PC-3 (cell line): ENCODE measurements at regions not wholly inside any gene's neighbourhood (a gene's known extent, or its start where the extent isn't known, plus 50 kb on each side); places are given as distances from the start of the nearest gene placed in this dataset.

Source experiments
- ATAC-seq: fragments of 200-7000 bp; cut with Tn5 transposase; 2 replicates; pipeline ENCODE4 v1.9.1; 2020; ENCODE audit warnings: mild to moderate bottlenecking, moderate library complexity
- BruUV-seq: library from RNA; stranded (reverse); fragments of 400-500 nt; replicated peaks from 2 replicates; lab custom pipeline; 2021; lab: Mats Ljungman, UMichigan
- CTCF ChIA-PET: fragments of 300-600 bp; sonication (Branson Sonifier 250); formaldehyde crosslinking; loops from one replicate; lab custom pipeline; 2022; ENCODE audit warnings: antibody characterized with exemption; lab: Charles Lee
- POLR2A ChIA-PET: fragments of 300-600 bp; sonication (Branson Sonifier 250); formaldehyde crosslinking; loops from one replicate; lab custom pipeline; 2022; ENCODE audit warnings: antibody characterized with exemption; ENCODE audit not compliant: unreplicated experiment; lab: Charles Lee
- DNase-seq: peaks from one replicate; pipeline ENCODE4 v3.0.0-alpha.2; 2015
- H2AFZ ChIP-seq: fragments of 300-600 bp; sonication (generic); 2 replicates; pipeline ENCODE4 v1.6.0; 2016; ENCODE audit warnings: antibody characterized with exemption, low read length
- H3F3A ChIP-seq: fragments of 300-600 bp; sonication (generic); one replicate; pipeline ENCODE4 v1.6.0; 2017; ENCODE audit warnings: antibody characterized with exemption, low read length, control low read depth, mild to moderate bottlenecking; ENCODE audit not compliant: unreplicated experiment
- H3K27ac ChIP-seq: fragments of 300-600 bp; sonication (generic); 2 replicates; pipeline ENCODE4 v1.5.1; 2016; ENCODE audit warnings: mild to moderate bottlenecking, low read length
- H3K27me3 ChIP-seq: fragments of 300-600 bp; sonication (generic); 2 replicates; pipeline ENCODE4 v1.6.1; 2016; ENCODE audit warnings: low read length, mixed read lengths
- H3K36me3 ChIP-seq: fragments of 300-600 bp; sonication (generic); 2 replicates; pipeline ENCODE4 v1.6.1; 2016; ENCODE audit warnings: low read depth, mixed run types, low read length, mixed read lengths
- H3K4me1 ChIP-seq: fragments of 300-600 bp; sonication (generic); 2 replicates; pipeline ENCODE4 v1.5.1; 2016; ENCODE audit warnings: low read length; ENCODE audit not compliant: insufficient read depth
- H3K4me2 ChIP-seq: fragments of 300-600 bp; sonication (generic); 2 replicates; pipeline ENCODE4 v1.6.0; 2016; ENCODE audit warnings: low read length
- H3K4me3 ChIP-seq: fragments of 300-600 bp; sonication (generic); 2 replicates; pipeline ENCODE4 v1.5.1; 2016; ENCODE audit warnings: mild to moderate bottlenecking, low read length, mixed read lengths
- H3K79me2 ChIP-seq: fragments of 300-600 bp; sonication (generic); 2 replicates; pipeline ENCODE4 v1.6.1; 2017; ENCODE audit warnings: low read length, mixed read lengths
- H3K9ac ChIP-seq: fragments of 300-600 bp; sonication (generic); 2 replicates; pipeline ENCODE4 v1.6.0; 2016; ENCODE audit warnings: mild to moderate bottlenecking, low read length
- H3K9me2 ChIP-seq: fragments of 300-600 bp; sonication (generic); replicated peaks from 2 replicates; pipeline ENCODE4 v1.6.1; 2016; ENCODE audit warnings: mixed run types, low read length, mixed read lengths
- H3K9me3 ChIP-seq: fragments of 300-600 bp; sonication (generic); 2 replicates; pipeline ENCODE4 v1.6.1; 2016; ENCODE audit warnings: low read length, mixed read lengths
- H4K20me1 ChIP-seq: fragments of 300-600 bp; sonication (generic); 2 replicates; pipeline ENCODE4 v1.6.1; 2016; ENCODE audit warnings: low read length, mixed read lengths
- CTCF ChIP-seq: fragments of 300-600 bp; sonication (generic); conservative IDR thresholded peaks from 2 replicates; pipeline ENCODE4 v1.5.1; 2017; ENCODE audit warnings: antibody characterized with exemption, low read depth, mild to moderate bottlenecking, low read length
- EZH2 ChIP-seq: fragments of 300-600 bp; sonication (generic); IDR thresholded peaks from one replicate; pipeline ENCODE4 v1.6.1; 2017; ENCODE audit warnings: antibody characterized with exemption, mild to moderate bottlenecking, low read length; ENCODE audit not compliant: unreplicated experiment
- EZH2phosphoT487 ChIP-seq: fragments of 300-600 bp; sonication (generic); IDR thresholded peaks from 2 replicates; pipeline ENCODE4 v1.6.1; 2018; ENCODE audit warnings: mild to moderate bottlenecking, antibody characterized with exemption, low read length, borderline replicate concordance
- intact Hi-C: fragments of 100-400 bp; cut with micrococcal nuclease; formaldehyde crosslinking; loops from 2 replicates; pipeline ENCODE4 v1.9.0; 2023

DNA sequence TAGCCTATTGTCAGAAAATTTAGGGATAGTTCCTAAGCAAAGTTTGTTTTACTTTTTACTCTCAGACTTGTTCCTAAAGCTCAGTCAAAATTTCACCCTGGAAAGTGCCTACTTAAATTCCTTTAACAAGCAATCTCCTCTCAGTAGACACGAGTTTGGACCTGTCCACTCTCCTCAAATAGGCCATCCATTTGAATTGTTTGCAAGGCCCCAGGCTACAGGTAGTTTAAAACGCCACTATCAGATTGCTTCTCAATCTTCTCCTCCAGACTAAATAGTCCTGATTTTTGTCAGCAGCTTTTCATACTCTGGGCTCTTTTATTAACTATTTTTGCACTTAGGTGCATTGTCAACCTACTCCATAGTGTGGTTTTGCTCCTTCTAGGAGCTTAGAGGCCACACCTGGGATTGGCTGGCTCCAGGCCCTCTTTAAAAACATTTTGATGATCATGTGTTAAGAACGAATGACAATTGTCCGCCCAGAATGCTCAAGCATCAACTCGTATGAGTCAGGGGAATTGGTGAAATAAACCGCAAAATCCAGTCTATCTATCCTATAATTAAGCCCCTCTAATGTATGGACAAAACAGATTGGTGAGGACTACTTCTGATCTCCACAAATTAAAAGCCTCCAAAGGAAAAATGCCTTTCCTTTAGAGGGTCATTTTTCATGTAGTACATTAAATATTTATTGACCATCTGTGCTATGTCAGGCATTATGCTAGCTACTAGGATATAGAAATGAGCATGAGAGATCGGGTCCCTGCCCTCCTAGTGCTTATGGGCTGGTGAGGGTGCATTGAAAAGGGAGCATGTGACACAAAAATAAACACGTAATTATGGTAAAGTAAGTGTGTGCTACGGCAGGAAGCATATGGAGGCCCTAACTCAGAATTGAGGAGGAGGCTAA, 333.8 kb upstream of the TNP1 start:
- Histone ChIP-seq H3K9me3 (no peaks in the 10 kb centered on the region), H3K9me2 (no peaks in the 10 kb centered on the region), H3K36me3 (no peaks in the 10 kb centered on the region), H2AFZ (no peak overlapping the region), H3K4me2 (no peak overlapping the region), H3K27me3 (no peaks in the 10 kb centered on the region), H3K4me1 (no peaks in the 10 kb centered on the region), H3K4me3 (no peak overlapping the region), H3F3A (no peaks in the 10 kb centered on the region), H3K27ac (no peak overlapping the region), H3K9ac (no peak overlapping the region), H4K20me1 (no peaks in the 10 kb centered on the region), H3K79me2 (no peaks in the 10 kb centered on the region)
- TF ChIP-seq EZH2 (no peak), CTCF (no peak), EZH2phosphoT487 (no peak)
- POLR2A ChIA-PET, result no interaction called here
- no peak for ATAC-seq
- CTCF ChIA-PET, result no interaction called here
- no peak for DNase-seq
- no TSS peak for BruUV-seq
- intact Hi-C loops, result no loop called here

DNA sequence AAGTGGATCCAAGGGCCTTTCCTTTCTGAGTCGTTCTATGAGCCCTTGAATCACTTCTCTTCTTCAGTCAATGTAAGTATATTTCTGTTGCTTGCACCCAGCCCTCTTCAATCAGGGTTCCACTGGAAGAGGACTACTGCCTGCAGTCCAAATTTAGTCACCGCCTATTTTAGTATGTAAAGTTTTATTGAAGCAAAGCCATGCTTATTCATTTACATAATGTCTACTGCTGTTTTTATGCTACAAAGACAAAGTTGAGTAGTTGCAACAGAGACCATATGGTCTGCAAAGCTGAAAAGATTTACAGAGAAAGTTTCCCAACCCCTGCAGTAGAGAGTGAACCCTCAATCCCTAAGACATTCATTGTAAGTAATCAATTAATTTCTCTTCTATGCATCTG, 332.5 kb upstream of the TNP1 start:
- DNase-seq (no peak), ATAC-seq (no peak)
- CTCF ChIA-PET, result no interaction called here
- no TSS peak for BruUV-seq
- no peak overlapping the region for H3K9ac ChIP-seq
- H3K27ac ChIP-seq, result no peak overlapping the region
- H3K4me2 ChIP-seq, result no peak overlapping the region
- no peaks in the 10 kb centered on the region for H3K4me1 ChIP-seq
- intact Hi-C loops, result no loop called here
- no peak overlapping the region for H2AFZ ChIP-seq
- H3K9me2 ChIP-seq, result no peaks in the 10 kb centered on the region
- no peak overlapping the region for H3K4me3 ChIP-seq
- H3F3A ChIP-seq, result no peaks in the 10 kb centered on the region
- no peaks in the 10 kb centered on the region for H3K27me3 ChIP-seq
- no peaks in the 10 kb centered on the region for H3K9me3 ChIP-seq
- no peaks in the 10 kb centered on the region for H3K79me2 ChIP-seq
- no peaks in the 10 kb centered on the region for H3K36me3 ChIP-seq
- TF ChIP-seq CTCF, result no peak
- no peaks in the 10 kb centered on the region for H4K20me1 ChIP-seq
- POLR2A ChIA-PET, result no interaction called here

DNA sequence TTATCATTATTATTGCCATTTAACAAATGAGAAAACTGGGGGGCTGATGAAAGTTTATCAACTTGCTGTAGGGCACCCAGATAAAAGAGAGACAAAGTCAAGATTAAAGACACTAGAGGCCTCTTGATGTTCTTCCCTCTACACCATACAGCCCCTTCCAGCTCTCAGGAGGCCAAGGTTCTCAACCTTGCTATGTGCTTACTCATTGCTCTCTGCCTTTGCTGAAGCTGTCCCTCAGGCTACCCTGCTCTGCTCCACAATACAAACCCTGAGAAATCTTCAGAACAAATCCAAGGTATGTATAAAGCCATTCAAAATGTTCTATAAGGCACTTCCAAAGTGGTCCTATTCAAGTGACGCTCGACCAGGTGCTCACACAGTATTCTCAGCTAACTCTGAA, 329.9 kb upstream of the TNP1 start:
- Histone ChIP-seq H3K27me3 (no peaks in the 10 kb centered on the region), H3K36me3 (no peaks in the 10 kb centered on the region), H3K9me2 (no peaks in the 10 kb centered on the region), H3K79me2 (no peaks in the 10 kb centered on the region), H3K4me2 (no peak overlapping the region), H3K9me3 (no peaks in the 10 kb centered on the region), H4K20me1 (no peaks in the 10 kb centered on the region), H2AFZ (no peak overlapping the region), H3K4me1 (no peaks in the 10 kb centered on the region), H3F3A (no peaks in the 10 kb centered on the region), H3K9ac (no peak overlapping the region), H3K4me3 (no peak overlapping the region), H3K27ac (no peak overlapping the region)
- ATAC-seq, result no peak
- no peak for DNase-seq
- TF ChIP-seq CTCF (no peak), EZH2 (no peak), EZH2phosphoT487 (no peak)
- ChIA-PET CTCF (no interaction called here), POLR2A (no interaction called here)
- BruUV-seq, result no TSS peak
- intact Hi-C loops, result no loop called here
